Keratinocyte (primary cell): ENCODE measurements at regions not wholly inside any gene's neighbourhood (a gene's known extent, or its start where the extent isn't known, plus 50 kb on each side); places are given as distances from the start of the nearest gene placed in this dataset.

Experiments
- DNase-seq: peaks from one replicate; pipeline ENCODE4 v3.0.0-alpha.2; 2011; ENCODE audit warnings: low read depth, missing footprints, low spot score
- FAIRE-seq: peaks from 2 replicates; lab custom pipeline; 2011; peaks lifted over from hg19 to GRCh38; lab: Jason Lieb, UNC
- H2AFZ ChIP-seq: 2 replicates; pipeline ENCODE4 v1.6.0; 2012; ENCODE audit warnings: low read length, control low read depth, inconsistent platforms; ENCODE audit not compliant: control insufficient read depth
- H3K27ac ChIP-seq: 2 replicates; pipeline ENCODE4 v1.5.1; 2011; ENCODE audit warnings: low read length; ENCODE audit not compliant: control insufficient read depth, insufficient read depth
- H3K27me3 ChIP-seq: 3 replicates; pipeline ENCODE4 v1.6.0; 2011; ENCODE audit warnings: low read length; ENCODE audit not compliant: control insufficient read depth, insufficient read depth; ENCODE audit errors: extremely low read depth
- H3K36me3 ChIP-seq, 2 experiments: 2 replicates in 1 of 2; 3 replicates in 1 of 2; pipeline ENCODE4 v1.5.1; 2011; ENCODE audit warnings: low read length in 2 of 2, mild to moderate bottlenecking in 1 of 2; ENCODE audit not compliant: control insufficient read depth in 2 of 2, insufficient read depth in 2 of 2; ENCODE audit errors: extremely low read depth in 1 of 2
- H3K4me1 ChIP-seq: 3 replicates; pipeline ENCODE4 v1.5.1; 2011; ENCODE audit warnings: low read length; ENCODE audit not compliant: control insufficient read depth, insufficient read depth; ENCODE audit errors: extremely low read depth
- H3K4me2 ChIP-seq: 3 replicates; pipeline ENCODE4 v1.6.0; 2011; ENCODE audit warnings: low read depth, low read length; ENCODE audit not compliant: control insufficient read depth, insufficient read depth; ENCODE audit errors: extremely low read depth
- H3K4me3 ChIP-seq, 3 experiments: fragments of 200-600 bp in 1 of 3; sonication (generic) in 1 of 3; 2 replicates in 2 of 3; 3 replicates in 1 of 3; pipeline ENCODE4 v1.5.1; 2011 to 2016; ENCODE audit warnings: low read length in 3 of 3, mild to moderate bottlenecking in 3 of 3, control low read depth in 2 of 3, inconsistent platforms in 1 of 3, low read depth in 1 of 3, mixed read lengths in 1 of 3, mixed run types in 1 of 3, moderate library complexity in 1 of 3; ENCODE audit not compliant: control insufficient read depth in 2 of 3, insufficient read depth in 2 of 3; ENCODE audit errors: extremely low read depth in 1 of 3
- H3K79me2 ChIP-seq: 2 replicates; pipeline ENCODE4 v1.6.0; 2012; ENCODE audit warnings: low read length; ENCODE audit not compliant: control insufficient read depth, insufficient read depth
- H3K9ac ChIP-seq: 3 replicates; pipeline ENCODE4 v1.6.0; 2011; ENCODE audit warnings: low read length; ENCODE audit not compliant: control insufficient read depth, insufficient read depth; ENCODE audit errors: extremely low read depth
- H3K9me1 ChIP-seq: 3 replicates; pipeline ENCODE4 v1.6.0; 2011; ENCODE audit warnings: low read length; ENCODE audit not compliant: control insufficient read depth, insufficient read depth; ENCODE audit errors: extremely low read depth
- H3K9me3 ChIP-seq: 2 replicates; pipeline ENCODE4 v1.5.1; 2012; ENCODE audit warnings: low read depth, low read length; ENCODE audit not compliant: control insufficient read depth
- H4K20me1 ChIP-seq: 3 replicates; pipeline ENCODE4 v1.6.0; 2011; ENCODE audit warnings: low read length; ENCODE audit not compliant: control insufficient read depth, insufficient read depth; ENCODE audit errors: extremely low read depth
- CTCF ChIP-seq, 3 experiments: IDR thresholded peaks in 1 of 3; conservative IDR thresholded peaks in 1 of 3; optimal IDR thresholded peaks in 1 of 3; 2 replicates in 2 of 3; 3 replicates in 1 of 3; pipeline versions ENCODE3 to v1.5.1; 2011; ENCODE audit warnings: low read length in 3 of 3, mild to moderate bottlenecking in 3 of 3, moderate library complexity in 2 of 3, control low read depth in 1 of 3, inconsistent platforms in 1 of 3; ENCODE audit not compliant: insufficient read depth in 2 of 3; ENCODE audit errors: extremely low read depth in 1 of 3
- EZH2 ChIP-seq: IDR thresholded peaks from one replicate; pipeline ENCODE4 v1.6.1; 2012; ENCODE audit warnings: inconsistent platforms, mild to moderate bottlenecking, low read length, moderate library complexity
- dilution Hi-C: fragments of 300-500 bp; cut with MboI; formaldehyde crosslinking; loops from one replicate; pipeline ENCODE4 v1.7.0; 2020; ENCODE audit warnings: low sequenced_read_pairs; ENCODE audit not compliant: extremely low pct_ligation_motif_present

GRCh38 chr2:193350509-193350908, 1155.8 kb upstream of the TMEFF2 start:
- Histone ChIP-seq H3K27me3 (no peaks in the 10 kb centered on the region), H3K4me1 (peaks cover 8% of the 10 kb centered on the region), H3K79me2 (no peaks in the 10 kb centered on the region), H3K9me3 (no peaks in the 10 kb centered on the region), H3K4me2 (no peak overlapping the region), H3K27ac (no peak overlapping the region), H3K36me3 (no peaks in the 10 kb centered on the region), H3K9me1 (no peaks in the 10 kb centered on the region), H3K4me3 (no peak overlapping the region), H3K9ac (no peak overlapping the region), H2AFZ (peak overlapping the region; percentile 85), H4K20me1 (no peaks in the 10 kb centered on the region)
- no peak for TF ChIP-seq CTCF (optimal IDR thresholded peaks at IDR 0.05 in 1 of 3, IDR thresholded peaks at IDR 0.05 in 1 of 3, conservative IDR thresholded peaks at IDR 0.05 in 1 of 3; ENCODE audit: extremely low read depth in 1 of 3, insufficient read depth in 2 of 3, low read length in 3 of 3)
- TF ChIP-seq EZH2, result no peak
- dilution Hi-C loops, result no loop called here
- DNase-seq (no peak), FAIRE-seq (peak; percentile 79)

- no peaks in the 10 kb centered on the region for H3K27me3 ChIP-seq
- H4K20me1 ChIP-seq, result no peaks in the 10 kb centered on the region
- no peaks in the 10 kb centered on the region for H3K9me1 ChIP-seq
- dilution Hi-C loops, result no loop called here
- no peak overlapping the region for H3K27ac ChIP-seq
- H3K9me3 ChIP-seq, result no peaks in the 10 kb centered on the region
- DNase-seq, result no peak
- no peak for TF ChIP-seq CTCF (optimal IDR thresholded peaks at IDR 0.05 in 1 of 3, IDR thresholded peaks at IDR 0.05 in 1 of 3, conservative IDR thresholded peaks at IDR 0.05 in 1 of 3; ENCODE audit: extremely low read depth in 1 of 3, insufficient read depth in 2 of 3, low read length in 3 of 3)
- no peak for TF ChIP-seq EZH2
- no peaks in the 10 kb centered on the region for H3K36me3 ChIP-seq
- H3K9ac ChIP-seq, result no peak overlapping the region
- no peak overlapping the region for H3K4me3 ChIP-seq
- no peak for FAIRE-seq
- H3K4me2 ChIP-seq, result no peak overlapping the region
- H3K4me1 ChIP-seq, result peaks cover 8% of the 10 kb centered on the region
- H3K79me2 ChIP-seq, result no peaks in the 10 kb centered on the region
- peak overlapping the region; percentile 25 for H2AFZ ChIP-seq
These were observed 1154.9 kb upstream of the TMEFF2 start for GRCh38 chr2:193349642-193350041.
